ENCODE measurements at regions not wholly inside any gene's neighbourhood (a gene's known extent, or its start where the extent isn't known, plus 50 kb on each side); places are given as distances from the start of the nearest gene placed in this dataset.
"Not testable (repeated sequence)": the region's sequence is repeated elsewhere in the genome, so short reads cannot be mapped to it uniquely, and the experiment has no call there.

GRCh38 chr4:65241257-65241997 is 428.9 kb downstream of the EPHA5 start:
- intact Hi-C loops (cut with DNase I): no loop called here
- no peaks in the 10 kb centered on the region for H3K27me3 ChIP-seq
- no peak for DNase-seq
- peak; percentile 28 for ATAC-seq
- H3K4me3 ChIP-seq: no peak overlapping the region
- no peak for TF ChIP-seq CTCF (IDR thresholded peaks at IDR 0.05)
- H3K4me1 ChIP-seq: no peaks in the 10 kb centered on the region
- no peak overlapping the region for H3K27ac ChIP-seq
- no peaks in the 10 kb centered on the region for H3K36me3 ChIP-seq
- H3K9me3 ChIP-seq: no peaks in the 10 kb centered on the region

GRCh38 chr4:65234061-65234460 is 436.2 kb downstream of the EPHA5 start:
- intact Hi-C loops (cut with DNase I): no loop called here
- no peak for ATAC-seq
- no peaks in the 10 kb centered on the region for H3K4me1 ChIP-seq
- H3K36me3 ChIP-seq: no peaks in the 10 kb centered on the region
- no peaks in the 10 kb centered on the region for H3K27me3 ChIP-seq
- no peak overlapping the region for H3K4me3 ChIP-seq
- H3K9me3 ChIP-seq: no peaks in the 10 kb centered on the region
- H3K27ac ChIP-seq: no peak overlapping the region
- no peak for TF ChIP-seq CTCF (IDR thresholded peaks at IDR 0.05)
- DNase-seq: no peak

GRCh38 chr4:65227628-65228027 is 442.7 kb downstream of the EPHA5 start:
- no peak overlapping the region for H3K4me3 ChIP-seq
- DNase-seq (no peak), ATAC-seq (no peak)
- H3K4me1 ChIP-seq: no peaks in the 10 kb centered on the region
- no peaks in the 10 kb centered on the region for H3K36me3 ChIP-seq
- intact Hi-C loops (cut with DNase I): no loop called here
- no peaks in the 10 kb centered on the region for H3K9me3 ChIP-seq
- H3K27me3 ChIP-seq: no peaks in the 10 kb centered on the region
- TF ChIP-seq CTCF (IDR thresholded peaks at IDR 0.05): no peak
- H3K27ac ChIP-seq: no peak overlapping the region

- ATAC-seq: no peak
Measured at GRCh38 chr4:65223601-65224000, 446.7 kb downstream of the EPHA5 start.

GRCh38 chr4:65223074-65223473 is 447.2 kb downstream of the EPHA5 start:
- H3K4me3 ChIP-seq; H3K9me3 ChIP-seq; ATAC-seq; H3K4me1 ChIP-seq; H3K27me3 ChIP-seq; H3K27ac ChIP-seq; DNase-seq; H3K36me3 ChIP-seq; intact Hi-C loops (cut with DNase I): not testable (repeated sequence)

More at GRCh38 chr4:65223601-65224000, 446.7 kb downstream of the EPHA5 start:
- no peaks in the 10 kb centered on the region for H3K27me3 ChIP-seq
- no peak for DNase-seq
- intact Hi-C loops (cut with DNase I): no loop called here
- no peak overlapping the region for H3K4me3 ChIP-seq
- no peaks in the 10 kb centered on the region for H3K9me3 ChIP-seq
- no peak overlapping the region for H3K27ac ChIP-seq
- no peaks in the 10 kb centered on the region for H3K4me1 ChIP-seq
- H3K36me3 ChIP-seq: no peaks in the 10 kb centered on the region
- TF ChIP-seq CTCF (IDR thresholded peaks at IDR 0.05): no peak

GRCh38 chr4:65217179-65217578 is 453.1 kb downstream of the EPHA5 start:
- DNase-seq (no peak), ATAC-seq (no peak)
- Histone ChIP-seq H3K36me3 (no peaks in the 10 kb centered on the region), H3K4me1 (no peaks in the 10 kb centered on the region), H3K9me3 (no peaks in the 10 kb centered on the region), H3K27ac (no peak overlapping the region), H3K4me3 (no peak overlapping the region), H3K27me3 (no peaks in the 10 kb centered on the region)
- no peak for TF ChIP-seq CTCF (IDR thresholded peaks at IDR 0.05)
- intact Hi-C loops (cut with DNase I): no loop called here

Measured in upper lobe of right lung (tissue), 1 donor.